DMS114 treated with DMSO at 0.1 percent for 48 hours (cell line): ENCODE measurements at regions not wholly inside any gene's neighbourhood (a gene's known extent, or its start where the extent isn't known, plus 50 kb on each side); places are given as distances from the start of the nearest gene placed in this dataset.

Experiments
- DNase-seq: peaks from one replicate; lab custom pipeline; 2025; ENCODE audit not compliant: unreplicated experiment; lab: John Stamatoyannopoulos, UW

GRCh38 chr7:8932751-8933150 is 499.3 kb downstream of the NXPH1 start:
- no peak for DNase-seq

DNA sequence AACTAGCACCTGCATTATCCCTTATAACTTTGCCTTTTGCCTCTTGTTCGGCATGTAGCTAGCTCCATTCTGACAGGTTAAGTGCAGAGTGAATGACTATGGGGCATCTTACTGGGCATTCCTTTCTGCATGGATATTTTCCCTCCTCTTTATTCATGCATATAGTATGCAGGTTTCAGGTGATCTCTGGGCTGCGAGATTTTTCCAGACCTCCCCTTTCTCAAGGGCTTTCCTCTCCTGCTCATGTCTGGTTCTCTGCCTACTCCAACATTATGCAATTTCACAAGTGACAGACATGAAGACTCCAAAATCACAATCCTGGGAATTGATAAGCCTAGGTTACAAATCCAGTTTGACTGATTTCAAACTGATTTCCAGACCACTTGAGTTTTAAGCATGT is 503.8 kb downstream of the NXPH1 start:
- DNase-seq, result no peak

DNA sequence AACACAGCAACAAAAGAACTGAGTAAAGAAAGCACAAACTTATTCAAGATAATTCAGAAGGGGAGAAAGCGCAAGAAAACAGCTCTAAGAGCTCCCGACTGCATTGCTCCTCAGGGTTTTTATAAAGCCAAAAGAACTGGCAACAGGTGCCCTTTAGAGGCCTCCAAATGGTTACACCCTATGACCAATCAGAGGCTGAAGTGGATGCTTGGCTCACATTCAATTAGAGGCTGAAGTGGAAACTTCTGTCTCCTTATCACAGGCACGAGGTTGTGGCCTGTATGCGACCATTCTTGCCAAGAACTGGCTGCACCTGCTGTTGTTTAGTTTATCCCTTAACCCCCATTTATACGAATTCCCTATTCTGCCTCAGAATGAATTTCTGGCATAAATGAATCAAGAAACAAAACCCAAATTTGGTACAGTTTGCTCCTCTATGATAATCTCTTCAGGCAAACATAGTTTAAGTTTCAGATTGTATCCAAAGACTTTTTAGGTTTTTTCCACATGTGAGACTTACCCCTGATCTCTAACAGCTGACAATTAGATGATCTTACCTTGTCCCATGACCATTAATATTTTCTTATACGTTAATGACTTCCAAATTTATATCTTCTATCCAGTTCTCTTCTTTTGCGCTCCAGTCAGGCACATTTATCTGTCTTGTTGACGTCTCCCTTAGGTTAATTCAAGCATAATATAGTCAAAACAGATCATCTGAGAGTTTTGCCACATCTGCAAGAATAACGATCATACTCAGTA is 504.8 kb downstream of the NXPH1 start:
- DNase-seq, result no peak

DNA sequence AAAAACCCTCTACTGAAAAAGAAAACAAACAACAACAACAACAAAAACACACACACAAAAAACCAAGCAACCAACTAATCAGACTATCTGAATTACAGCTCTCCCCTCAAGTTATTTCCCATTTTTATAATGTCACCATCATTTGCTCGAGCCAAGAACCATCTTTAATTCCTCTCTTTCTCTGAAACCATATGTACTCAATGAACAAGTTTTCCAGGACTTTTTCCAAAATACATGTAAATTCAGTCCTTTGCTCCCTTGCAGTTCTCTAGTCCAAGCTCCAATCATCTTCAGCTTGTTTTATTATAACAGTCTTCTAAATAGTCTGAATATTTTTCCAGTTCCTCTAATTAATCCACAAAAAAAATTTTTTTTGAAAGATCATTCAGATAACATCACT is 506.0 kb downstream of the NXPH1 start:
- DNase-seq, result no peak

DNA sequence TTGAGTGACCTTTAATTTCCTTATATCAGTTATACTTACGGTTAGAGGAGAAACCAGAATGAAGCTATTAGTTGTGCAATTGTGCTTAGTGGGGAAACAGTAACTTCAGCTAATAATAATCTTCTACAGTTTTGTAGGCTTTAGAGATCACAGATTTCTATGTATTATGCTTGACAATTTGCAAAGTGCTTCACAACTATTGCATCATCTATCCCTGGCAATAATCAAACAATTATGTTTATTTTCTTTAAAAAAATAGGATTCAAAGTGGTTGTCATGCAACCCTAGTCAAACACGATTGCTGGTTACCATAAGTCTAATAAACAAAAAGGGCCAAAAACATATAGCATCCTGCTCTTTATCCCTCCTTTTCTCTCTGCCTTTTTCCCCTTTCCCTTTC is 530.3 kb downstream of the NXPH1 start:
- no peak for DNase-seq

- DNase-seq, result no peak
Observed at GRCh38 chr7:8965177-8965576, 531.8 kb downstream of the NXPH1 start.

GRCh38 chr7:8973601-8974000 is 540.2 kb downstream of the NXPH1 start:
- DNase-seq, result no peak

DNA sequence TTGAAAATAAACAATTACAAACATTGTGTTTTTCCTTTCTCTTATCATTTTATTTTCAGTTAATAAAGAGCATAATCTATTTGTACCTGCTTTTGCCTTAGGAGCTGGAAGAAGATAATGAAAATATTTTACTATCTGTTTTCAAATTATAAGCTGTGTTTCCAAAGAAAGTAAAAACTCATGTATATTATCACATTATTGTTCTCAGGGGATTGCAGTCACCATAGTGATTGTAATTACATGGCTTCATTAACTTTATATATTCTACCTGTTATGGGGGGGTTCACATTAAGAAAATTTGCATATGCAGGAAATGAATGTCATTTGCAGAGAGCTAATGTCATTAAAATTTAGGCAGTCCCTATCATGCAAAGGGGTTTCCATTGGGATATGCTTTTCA is 542.3 kb downstream of the NXPH1 start:
- no peak for DNase-seq

GRCh38 chr7:8982338-8982992 is 549.1 kb downstream of the NXPH1 start:
- DNase-seq, result no peak

GRCh38 chr7:8985255-8985654 is 551.8 kb downstream of the NXPH1 start:
- no peak for DNase-seq

DNA sequence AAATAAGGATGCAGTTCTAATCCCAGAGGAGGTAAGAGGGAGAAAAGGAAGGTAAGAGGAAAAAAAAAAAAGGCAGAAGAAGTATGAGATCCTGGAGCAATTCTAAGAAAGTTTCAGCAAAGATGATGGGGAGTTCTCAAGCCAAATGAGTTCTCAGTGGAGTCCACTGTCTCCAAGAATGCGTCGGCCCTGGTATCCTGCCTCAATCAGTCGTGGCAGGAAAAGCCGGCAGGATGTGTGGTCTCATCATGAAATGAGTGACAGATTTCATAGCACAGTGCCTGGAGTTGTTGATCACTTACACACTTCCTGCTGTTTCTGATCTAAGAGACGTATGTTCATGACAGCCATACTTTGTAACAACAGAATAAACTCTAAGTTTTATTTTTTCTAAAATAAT is 554.9 kb downstream of the NXPH1 start:
- no peak for DNase-seq

GRCh38 chr7:8991159-8991558 is 557.8 kb downstream of the NXPH1 start:
- no peak for DNase-seq

DNA sequence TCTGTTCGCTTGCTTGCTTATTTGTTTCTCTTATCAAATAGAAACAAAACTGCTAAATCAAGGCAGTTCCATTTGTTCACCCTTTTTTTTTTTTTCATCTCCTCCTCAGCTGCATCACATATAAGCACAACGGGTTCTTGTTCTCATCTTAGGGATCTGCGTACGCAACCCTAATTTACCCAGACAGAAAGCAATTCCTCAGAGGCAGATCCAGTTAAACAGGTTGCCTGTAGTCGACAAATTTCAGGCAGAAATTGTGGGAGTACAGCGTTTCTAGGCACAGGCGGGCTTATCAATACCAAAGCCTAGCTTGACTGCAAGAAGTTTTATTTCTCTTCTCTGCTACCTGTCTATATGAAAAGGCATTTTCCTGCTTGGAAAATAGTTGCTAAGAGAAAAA is 565.4 kb downstream of the NXPH1 start:
- DNase-seq, result no peak

DNA sequence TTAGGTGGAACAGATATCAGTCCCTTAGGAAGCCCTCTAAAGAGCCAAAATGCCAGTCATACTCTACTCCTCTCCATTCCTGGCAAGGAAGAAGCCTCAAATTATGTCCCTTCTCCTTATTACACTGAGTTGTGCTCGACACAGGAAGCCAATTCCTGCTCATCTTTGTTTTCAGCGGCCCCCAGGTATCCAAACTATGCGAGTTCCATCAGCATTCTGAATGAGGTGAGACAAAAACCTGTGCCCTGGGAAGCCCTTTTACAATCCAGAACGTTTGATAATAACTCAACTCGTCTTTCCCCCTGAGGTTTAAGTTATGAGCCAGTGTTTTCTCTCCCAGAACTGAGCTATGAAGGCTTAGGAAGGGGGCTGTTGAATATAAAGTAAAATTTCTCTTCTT is 580.5 kb downstream of the NXPH1 start:
- DNase-seq, result no peak

GRCh38 chr7:9017286-9017685 is 583.9 kb downstream of the NXPH1 start:
- no peak for DNase-seq

DNA sequence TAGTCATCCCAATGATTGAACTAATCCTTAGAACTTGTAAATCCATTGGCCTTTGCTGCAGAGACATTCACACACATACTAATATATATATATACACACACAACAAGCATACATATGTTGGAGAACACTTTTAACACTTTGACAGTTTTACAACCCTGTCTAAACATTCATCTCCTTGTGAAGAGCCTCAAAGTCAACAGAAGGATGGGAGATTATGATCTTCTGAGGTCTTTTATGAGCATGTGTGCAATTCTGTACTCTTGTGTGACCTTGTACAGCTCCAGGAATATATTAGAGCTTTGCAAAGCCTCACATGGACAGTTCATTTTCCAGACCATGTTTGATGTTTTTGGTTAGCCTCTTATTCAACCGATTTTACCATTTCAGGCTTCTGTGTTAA is 589.0 kb downstream of the NXPH1 start:
- no peak for DNase-seq

DNA sequence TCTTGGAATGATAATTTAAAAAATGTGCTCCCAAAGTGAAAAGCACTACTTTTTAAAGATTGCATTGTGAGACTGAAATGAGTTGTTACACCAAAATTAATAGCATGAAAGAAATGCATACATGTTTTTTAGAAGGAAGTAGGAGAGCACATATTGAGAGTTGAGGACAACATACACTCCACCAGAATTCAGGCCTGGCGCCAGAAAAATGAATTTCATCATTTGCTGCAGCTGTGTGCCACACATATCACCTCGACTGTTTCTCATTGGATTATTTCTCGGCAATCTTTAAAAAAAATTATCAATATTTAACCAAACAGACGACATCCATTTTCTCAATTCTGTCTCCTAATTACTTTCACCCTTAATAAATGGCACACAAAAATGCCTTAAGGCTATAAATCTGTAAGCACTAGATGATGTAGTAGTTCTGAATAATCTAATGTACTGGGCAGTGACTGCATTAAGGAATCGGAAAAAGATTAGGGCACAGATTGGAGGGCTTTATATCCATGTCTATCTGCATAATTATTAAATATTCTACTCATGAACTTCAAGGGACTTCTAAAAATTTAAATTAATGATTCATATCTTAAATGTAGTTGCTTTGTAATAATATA is 590.4 kb downstream of the NXPH1 start:
- DNase-seq, result no peak

DNA sequence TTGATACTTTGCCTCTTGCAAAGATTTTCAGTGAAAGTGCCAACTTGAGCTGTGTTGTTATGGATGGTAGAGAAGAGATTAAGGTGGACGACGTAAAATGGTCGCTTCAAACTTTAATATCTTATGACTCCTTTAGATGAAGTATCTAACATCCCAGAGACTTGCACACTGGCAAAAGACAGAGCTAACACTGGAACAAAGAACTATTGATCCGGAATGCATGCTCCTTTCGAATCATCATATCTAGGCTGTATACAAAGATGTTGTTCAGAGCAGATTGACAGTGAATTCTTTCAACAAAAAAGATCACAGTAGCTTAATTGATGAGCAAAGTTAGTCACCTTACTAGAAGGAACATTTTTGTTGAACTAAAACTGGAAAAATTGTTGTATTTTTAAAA is 592.7 kb downstream of the NXPH1 start:
- DNase-seq, result no peak

GRCh38 chr7:9028012-9028411 is 594.6 kb downstream of the NXPH1 start:
- no peak for DNase-seq

- DNase-seq, result no peak
Observed at GRCh38 chr7:9029681-9030530, 596.5 kb downstream of the NXPH1 start.

GRCh38 chr7:9030976-9031375 is 597.6 kb downstream of the NXPH1 start:
- DNase-seq, result no peak

DNA sequence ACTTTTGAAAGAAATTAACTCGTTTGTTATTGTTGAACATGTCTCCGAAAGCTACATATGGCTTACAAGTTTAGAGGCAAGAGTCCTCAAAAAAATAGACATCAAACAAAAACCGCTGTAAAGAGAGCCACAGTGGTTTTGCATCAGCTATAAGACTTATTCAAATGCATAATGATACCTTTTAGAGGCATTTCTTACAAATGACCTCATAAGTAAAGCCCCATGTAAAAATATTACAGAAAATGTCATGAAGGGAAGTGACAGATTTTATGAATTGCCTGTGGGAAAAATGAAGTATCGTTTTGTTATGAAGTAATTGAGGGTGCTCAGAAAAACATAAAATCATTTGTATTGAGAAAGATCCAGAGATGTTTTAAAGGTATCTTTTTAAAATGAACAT is 598.0 kb downstream of the NXPH1 start:
- DNase-seq, result no peak
